H1 (cell line): ENCODE measurements at regions not wholly inside any gene's neighbourhood (a gene's known extent, or its start where the extent isn't known, plus 50 kb on each side); places are given as distances from the start of the nearest gene placed in this dataset.

Experiments
- CTCF ChIA-PET: fragments of 300-600 bp; sonication (Branson Sonifier 250); formaldehyde crosslinking; loops from one replicate; lab custom pipeline; 2021; ENCODE audit not compliant: partially characterized antibody; lab: Charles Lee
- POLR2A ChIA-PET: fragments of 300-600 bp; sonication (Branson Sonifier 250); formaldehyde crosslinking; loops from one replicate; lab custom pipeline; 2021; ENCODE audit warnings: inconsistent platforms; ENCODE audit not compliant: partially characterized antibody; lab: Charles Lee
- DNase-seq, 2 experiments: peaks; one replicate each; pipeline versions ENCODE4 v3.0.0 to v3.0.0-alpha.2; 2010 to 2022; ENCODE audit warnings: low spot score in 2 of 2, low read depth in 1 of 2, mixed read lengths in 1 of 2
- FAIRE-seq: peaks from 2 replicates; lab custom pipeline; 2011; peaks lifted over from hg19 to GRCh38; lab: Jason Lieb, UNC
- H2AFZ ChIP-seq: 2 replicates; pipeline ENCODE4 v1.8.1; 2012; ENCODE audit warnings: low read length, inconsistent platforms
- H2AK5ac ChIP-seq: 2 replicates; pipeline ENCODE4 v1.6.1; 2013; ENCODE audit warnings: low read depth, low read length
- H2BK120ac ChIP-seq: replicated peaks from 2 replicates; pipeline ENCODE3; 2013; ENCODE audit warnings: low read depth, low read length, inconsistent platforms
- H2BK12ac ChIP-seq: 2 replicates; pipeline ENCODE4 v1.6.1; 2013; ENCODE audit warnings: low read depth, low read length
- H2BK15ac ChIP-seq: 2 replicates; pipeline ENCODE4 v1.6.1; 2013; ENCODE audit warnings: low read length
- H2BK20ac ChIP-seq: 2 replicates; pipeline ENCODE4 v1.6.1; 2013; ENCODE audit warnings: low read length
- H2BK5ac ChIP-seq: 2 replicates; pipeline ENCODE4 v1.6.1; 2013; ENCODE audit warnings: low read depth, low read length
- H3K14ac ChIP-seq: 2 replicates; pipeline ENCODE4 v1.6.1; 2013; ENCODE audit warnings: inconsistent platforms; ENCODE audit not compliant: insufficient read length
- H3K18ac ChIP-seq: 2 replicates; pipeline ENCODE4 v1.6.1; 2013; ENCODE audit warnings: low read length; ENCODE audit errors: extremely low read depth
- H3K23ac ChIP-seq: 2 replicates; pipeline ENCODE4 v1.6.1; 2013; ENCODE audit warnings: inconsistent platforms; ENCODE audit not compliant: insufficient read length
- H3K23me2 ChIP-seq: 2 replicates; pipeline ENCODE4 v1.6.1; 2013; ENCODE audit warnings: low read depth, low read length
- H3K27ac ChIP-seq: 2 replicates; pipeline ENCODE4 v1.6.1; 2011; ENCODE audit warnings: low read depth, low read length, inconsistent platforms
- H3K27me3 ChIP-seq, 4 experiments: replicated peaks in 1 of 4; 1 replicate in 1 of 4; 2 replicates in 3 of 4; pipeline versions ENCODE4 v1.6.1 to v1.8.1; 2011 to 2013; ENCODE audit warnings: low read length in 3 of 4, mild to moderate bottlenecking in 3 of 4, inconsistent platforms in 2 of 4, mixed read lengths in 2 of 4, moderate library complexity in 1 of 4; ENCODE audit not compliant: control insufficient read depth in 3 of 4, insufficient read depth in 3 of 4; ENCODE audit errors: extremely low read depth in 1 of 4
- H3K36me3 ChIP-seq, 4 experiments: 2 replicates each; pipeline versions ENCODE4 v1.6.1 to v1.8.1; 2011 to 2013; ENCODE audit warnings: mild to moderate bottlenecking in 4 of 4, low read length in 3 of 4, moderate library complexity in 2 of 4, control low read depth in 1 of 4, inconsistent platforms in 1 of 4; ENCODE audit not compliant: insufficient read depth in 4 of 4, control insufficient read depth in 2 of 4
- H3K4ac ChIP-seq: replicated peaks from 2 replicates; pipeline ENCODE3; 2013; ENCODE audit warnings: low read length, low read depth, mixed read lengths, inconsistent platforms; ENCODE audit not compliant: insufficient read length
- H3K4me1 ChIP-seq, 4 experiments: replicated peaks in 1 of 4; 1 replicate in 1 of 4; 2 replicates in 3 of 4; pipeline versions ENCODE4 v1.6.1 to v1.8.1; 2011 to 2013; ENCODE audit warnings: low read length in 3 of 4, inconsistent platforms in 2 of 4, mixed read lengths in 1 of 4; ENCODE audit not compliant: insufficient read depth in 4 of 4, control insufficient read depth in 3 of 4
- H3K4me2 ChIP-seq, 2 experiments: 2 replicates each; pipeline versions ENCODE4 v1.6.1 to v1.8.1; 2011 to 2013; ENCODE audit warnings: low read depth in 2 of 2, low read length in 2 of 2, control low read depth in 1 of 2, inconsistent platforms in 1 of 2, mild to moderate bottlenecking in 1 of 2; ENCODE audit not compliant: insufficient read depth in 1 of 2
- H3K4me3 ChIP-seq, 4 experiments: fragments of 200-600, 300-600 bp in 1 of 4; sonication (generic), shearing (Covaris generic), sonication (Bioruptor Twin) in 1 of 4; 2 replicates each; pipeline versions ENCODE4 v1.5.1 to v1.8.1; 2011 to 2016; ENCODE audit warnings: low read length in 4 of 4, low read depth in 3 of 4, control low read depth in 2 of 4, inconsistent platforms in 2 of 4, mild to moderate bottlenecking in 2 of 4, mixed read lengths in 1 of 4, moderate library complexity in 1 of 4; ENCODE audit not compliant: insufficient read depth in 2 of 4; ENCODE audit errors: extremely low read depth in 1 of 4
- H3K56ac ChIP-seq: replicated peaks from 2 replicates; pipeline ENCODE3; 2013; ENCODE audit warnings: low read depth, mild to moderate bottlenecking, mixed read lengths, low read length, inconsistent platforms; ENCODE audit not compliant: insufficient read length
- H3K79me1 ChIP-seq: 2 replicates; pipeline ENCODE4 v1.6.1; 2013; ENCODE audit warnings: low read depth, low read length, control low read depth
- H3K79me2 ChIP-seq, 2 experiments: 2 replicates each; pipeline versions ENCODE4 v1.6.1 to v1.8.1; 2012 to 2013; ENCODE audit warnings: low read length in 2 of 2, mild to moderate bottlenecking in 2 of 2, inconsistent platforms in 1 of 2; ENCODE audit not compliant: insufficient read depth in 2 of 2, control insufficient read depth in 1 of 2
- H3K9ac ChIP-seq, 4 experiments: replicated peaks in 1 of 4; 1 replicate in 1 of 4; 2 replicates in 3 of 4; pipeline versions ENCODE4 v1.6.1 to v1.8.1; 2011 to 2013; ENCODE audit warnings: low read depth in 3 of 4, low read length in 3 of 4, control low read depth in 2 of 4, mild to moderate bottlenecking in 2 of 4, moderate library complexity in 2 of 4, inconsistent platforms in 1 of 4; ENCODE audit errors: extremely low read depth in 1 of 4
- H3K9me3 ChIP-seq, 2 experiments: 2 replicates each; pipeline versions ENCODE4 v1.6.1 to v1.8.1; 2012 to 2013; ENCODE audit warnings: mild to moderate bottlenecking in 2 of 2, moderate library complexity in 2 of 2, control low read depth in 1 of 2, inconsistent platforms in 1 of 2, low read depth in 1 of 2, low read length in 1 of 2, mixed read lengths in 1 of 2; ENCODE audit not compliant: insufficient read depth in 2 of 2
- H4K20me1 ChIP-seq, 2 experiments: replicated peaks in 1 of 2; 2 replicates each; pipeline versions ENCODE3 to v1.8.1; 2011 to 2013; ENCODE audit warnings: inconsistent platforms in 2 of 2, low read length in 2 of 2, mild to moderate bottlenecking in 1 of 2; ENCODE audit not compliant: insufficient read depth in 2 of 2, control insufficient read depth in 1 of 2
- H4K5ac ChIP-seq: 2 replicates; pipeline ENCODE4 v1.6.1; 2013; ENCODE audit warnings: low read length, low read depth, mixed read lengths, inconsistent platforms; ENCODE audit not compliant: insufficient read length
- H4K8ac ChIP-seq: 2 replicates; pipeline ENCODE4 v1.8.0; 2013; ENCODE audit warnings: mild to moderate bottlenecking, moderate library complexity, low read length, inconsistent platforms; ENCODE audit not compliant: insufficient read depth; ENCODE audit errors: extremely low read depth
- H4K91ac ChIP-seq: replicated peaks from 2 replicates; pipeline ENCODE3; 2013; ENCODE audit warnings: low read length, mixed read lengths, inconsistent platforms; ENCODE audit not compliant: insufficient read length
- CHD1 ChIP-seq: IDR thresholded peaks from 2 replicates; pipeline ENCODE4 v1.6.1; 2012; ENCODE audit warnings: low read depth, low read length, improper control_type of control experiment
- KDM1A ChIP-seq: fragments of 200-600, 300-600 bp; sonication (generic); IDR thresholded peaks from 2 replicates; pipeline ENCODE4 v1.7.1; 2016; ENCODE audit warnings: mild to moderate bottlenecking, low read length, borderline replicate concordance
- KDM5A ChIP-seq: fragments of 200-600 bp; IDR thresholded peaks from 2 replicates; pipeline ENCODE4 v1.7.1; 2012; ENCODE audit warnings: mild to moderate bottlenecking, low read length, inconsistent platforms, mixed read lengths
- RBBP5 ChIP-seq: IDR thresholded peaks from 2 replicates; pipeline ENCODE4 v1.7.1; 2012; ENCODE audit warnings: low read depth, mild to moderate bottlenecking, inconsistent platforms, low read length, moderate library complexity, borderline replicate concordance
- RFX5 ChIP-seq: IDR thresholded peaks from 2 replicates; pipeline ENCODE4 v1.6.1; 2011; ENCODE audit warnings: low read depth, low read length, improper control_type of control experiment, borderline replicate concordance
- RNF2 ChIP-seq: fragments of 200-900, 300-1000 bp; sonication (generic); IDR thresholded peaks from 2 replicates; pipeline ENCODE4 v1.7.1; 2016; ENCODE audit warnings: borderline replicate concordance, low read depth, mild to moderate bottlenecking, antibody characterized with exemption, low read length; ENCODE audit not compliant: poor library complexity, severe bottlenecking; ENCODE audit errors: missing control alignments
- SIN3A ChIP-seq, 2 experiments: IDR thresholded peaks in 1 of 2; conservative IDR thresholded peaks in 1 of 2; 2 replicates each; pipeline ENCODE4 v1.6.1; 2011 to 2012; ENCODE audit warnings: low read length in 2 of 2, improper control_type of control experiment in 1 of 2, low read depth in 1 of 2, mild to moderate bottlenecking in 1 of 2
- SRF ChIP-seq: IDR thresholded peaks from 2 replicates; pipeline ENCODE4 v1.6.1; 2011; ENCODE audit warnings: mild to moderate bottlenecking, low read depth, low read length, moderate library complexity
- WGBS, 2 experiments: shearing (Covaris generic) in 1 of 2; methylation state at CpG; one replicate each; pipeline versions ENCODE4 v1.1.6 to v1.1.7; 2013 to 2015; ENCODE audit warnings: low lambda C conversion rate in 2 of 2, mixed read lengths in 2 of 2, inconsistent platforms in 1 of 2, low coverage in 1 of 2, missing lambda C conversion rate in 1 of 2; ENCODE audit not compliant: insufficient replicate concordance in 2 of 2, insufficient coverage in 1 of 2, insufficient read length in 1 of 2; ENCODE audit errors: extremely low coverage in 1 of 2, missing lambda C conversion rate in 1 of 2; 5-methylcytosine and 5-hydroxymethylcytosine counted together

DNA sequence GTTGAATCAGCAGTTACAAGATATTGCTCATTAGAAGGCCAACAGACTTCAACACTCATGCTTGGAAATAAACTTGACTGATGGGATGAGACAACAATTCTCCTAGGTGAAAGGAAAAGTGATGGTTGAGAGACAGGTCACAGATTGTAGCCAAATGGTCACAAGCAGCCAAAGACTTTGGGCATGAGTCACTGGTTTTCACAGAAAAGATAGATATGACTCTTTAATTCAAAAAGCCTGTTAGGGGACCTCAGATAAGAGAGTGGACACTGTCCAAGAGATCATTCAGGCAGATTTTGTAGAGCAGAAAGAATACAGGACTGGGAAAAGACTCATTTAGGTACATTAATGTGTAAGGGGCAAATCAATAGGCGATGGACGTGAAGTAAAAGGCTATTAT lies 982.5 kb downstream of the MAT2B start:
- Histone ChIP-seq H3K4me3 (no peak overlapping the region), H2BK5ac (no peak overlapping the region), H3K79me2 (no peaks in the 10 kb centered on the region), H3K4me1 (no peaks in the 10 kb centered on the region), H2AFZ (no peak overlapping the region), H3K27ac (no peak overlapping the region), H2AK5ac (no peak overlapping the region), H3K27me3 (no peaks in the 10 kb centered on the region), H4K91ac (no peak overlapping the region), H4K20me1 (no peaks in the 10 kb centered on the region), H3K9ac (no peak overlapping the region), H2BK12ac (no peak overlapping the region), H3K23ac (no peak overlapping the region), H4K8ac (no peak overlapping the region), H3K14ac (no peak overlapping the region), H3K4ac (no peak overlapping the region), H2BK120ac (no peak overlapping the region), H4K5ac (no peak overlapping the region), H2BK15ac (no peak overlapping the region), H3K56ac (no peak overlapping the region), H2BK20ac (no peak overlapping the region), H3K36me3 (no peaks in the 10 kb centered on the region), H3K9me3 (no peaks in the 10 kb centered on the region), H3K23me2 (no peaks in the 10 kb centered on the region)
- ChIA-PET POLR2A (no interaction called here), CTCF (interaction anchor here (1.6 to 2.1 kb wide), 2 partner anchors 13 to 17 kb away, joined by 5 to 7 read pairs; no protein-coding TSS in a partner anchor)
- 91% methylated on average over 2 of the region's 2 CpGs; no CpG with 5 or more reads in 1 of the 2 experiments for WGBS, 2 experiments
- DNase-seq (no peak), FAIRE-seq (no peak)
- TF ChIP-seq RFX5 (no peak), CHD1 (no peak), KDM1A (no peak), KDM5A (no peak), SRF (no peak), RNF2 (no peak), RBBP5 (no peak), SIN3A (conservative IDR thresholded peaks at IDR 0.05 in 1 of 2, IDR thresholded peaks at IDR 0.05 in 1 of 2; ENCODE audit: low read depth in 1 of 2, low read length in 2 of 2) (no peak)
- TF ChIP-seq, all 59 proteins: peak for 0
- Histone ChIP-seq H3K4me2 (no peak overlapping the region), H3K79me1 (no peaks in the 10 kb centered on the region), H3K18ac (no peak overlapping the region)
